ENCODE measurements at regions not wholly inside any gene's neighbourhood (a gene's known extent, or its start where the extent isn't known, plus 50 kb on each side); places are given as distances from the start of the nearest gene placed in this dataset.

DNA sequence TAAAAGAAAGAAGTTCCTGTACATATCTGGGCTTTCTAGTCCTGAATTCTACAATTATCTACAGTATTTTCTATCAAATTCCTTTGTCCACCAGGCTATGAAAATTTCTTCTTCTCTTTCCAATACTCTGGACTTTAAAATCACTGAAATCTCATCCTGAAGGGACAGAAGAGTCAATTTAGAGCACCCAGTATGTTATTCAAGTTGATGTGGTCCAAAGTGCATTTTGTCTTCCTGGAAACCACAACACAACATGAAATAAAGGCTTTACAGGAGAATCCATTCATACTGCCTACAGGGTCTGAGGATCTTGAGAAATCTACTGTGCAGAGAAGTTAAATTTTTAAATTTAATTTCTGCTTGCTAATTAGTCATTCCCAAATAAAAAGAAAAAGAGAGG is 94.9 kb upstream of the ADGRF1 start:
- H4K20me1 ChIP-seq (replicated peaks in 1 of 2; ENCODE audit: control insufficient read depth in 1 of 2, insufficient read depth in 2 of 2, low read length in 2 of 2): no peaks in the 10 kb centered on the region
- H3K27ac ChIP-seq (ENCODE audit: low read depth, low read length): no peak overlapping the region
- no peak overlapping the region for H3K4me3 ChIP-seq (ENCODE audit: extremely low read depth in 1 of 4, insufficient read depth in 2 of 4, low read depth in 3 of 4, low read length in 4 of 4)
- no peak overlapping the region for H3K9ac ChIP-seq (replicated peaks in 1 of 4; ENCODE audit: extremely low read depth in 1 of 4, low read depth in 3 of 4, low read length in 3 of 4)
- no peaks in the 10 kb centered on the region for H3K79me2 ChIP-seq (ENCODE audit: control insufficient read depth in 1 of 2, insufficient read depth in 2 of 2, low read length in 2 of 2)
- H3K18ac ChIP-seq (ENCODE audit: extremely low read depth, low read length): no peak overlapping the region
- no peak overlapping the region for H2AFZ ChIP-seq (ENCODE audit: low read length)
- no peak overlapping the region for H2BK15ac ChIP-seq (ENCODE audit: low read length)
- H3K27me3 ChIP-seq (replicated peaks in 1 of 4; ENCODE audit: control insufficient read depth in 3 of 4, extremely low read depth in 1 of 4, insufficient read depth in 3 of 4, low read length in 3 of 4): no peaks in the 10 kb centered on the region
- H3K79me1 ChIP-seq (ENCODE audit: low read depth, low read length): no peaks in the 10 kb centered on the region
- no peak overlapping the region for H2AK5ac ChIP-seq (ENCODE audit: low read depth, low read length)
- H3K4me1 ChIP-seq (replicated peaks in 1 of 4; ENCODE audit: control insufficient read depth in 3 of 4, insufficient read depth in 4 of 4, low read length in 3 of 4): peaks cover 0 to 5% (median 3%) of the 10 kb centered on the region in 4 experiments; a peak in 3 of 7 replicates
- no peak overlapping the region for H3K4ac ChIP-seq (replicated peaks; ENCODE audit: insufficient read length, low read depth, low read length)
- H3K4me2 ChIP-seq (ENCODE audit: insufficient read depth in 1 of 2, low read depth in 2 of 2, low read length in 2 of 2): no peak overlapping the region
- no peak overlapping the region for H2BK12ac ChIP-seq (ENCODE audit: low read depth, low read length)
- no peak overlapping the region for H4K91ac ChIP-seq (replicated peaks; ENCODE audit: insufficient read length, low read length)
- no peaks in the 10 kb centered on the region for H3K23me2 ChIP-seq (ENCODE audit: low read depth, low read length)
- H2BK5ac ChIP-seq (ENCODE audit: low read depth, low read length): no peak overlapping the region
- no peak overlapping the region for H3K23ac ChIP-seq (ENCODE audit: insufficient read length)
- ChIA-PET POLR2A (ENCODE audit: partially characterized antibody) (no interaction called here), CTCF (ENCODE audit: partially characterized antibody) (no interaction called here)
- H3K9me3 ChIP-seq (ENCODE audit: insufficient read depth in 2 of 2, low read depth in 1 of 2, low read length in 1 of 2): no peaks in the 10 kb centered on the region
- no peak overlapping the region for H2BK20ac ChIP-seq (ENCODE audit: low read length)
- no peak overlapping the region for H4K8ac ChIP-seq (ENCODE audit: extremely low read depth, insufficient read depth, low read length)
- H2BK120ac ChIP-seq (replicated peaks; ENCODE audit: low read depth, low read length): no peak overlapping the region
- H3K56ac ChIP-seq (replicated peaks; ENCODE audit: insufficient read length, low read depth, low read length): no peak overlapping the region
- no peak overlapping the region for H3K14ac ChIP-seq (ENCODE audit: insufficient read length)
- DNase-seq (ENCODE audit: low read depth in 1 of 2, low spot score in 2 of 2) (no peak), FAIRE-seq (no peak)
- no peak overlapping the region for H4K5ac ChIP-seq (ENCODE audit: insufficient read length, low read depth, low read length)
- H3K36me3 ChIP-seq (ENCODE audit: control insufficient read depth in 2 of 4, insufficient read depth in 4 of 4, low read length in 3 of 4): no peaks in the 10 kb centered on the region
- TF ChIP-seq JUN (IDR thresholded peaks at IDR 0.05; ENCODE audit: low read depth, low read length) (no peak), PHF8 (conservative IDR thresholded peaks at IDR 0.05; ENCODE audit: low read depth, low read length) (no peak), NANOG (IDR thresholded peaks at IDR 0.05; ENCODE audit: insufficient read depth, low read depth, low read length, poor library complexity, severe bottlenecking) (no peak), HDAC6 (IDR thresholded peaks at IDR 0.05; ENCODE audit: low read depth, low read length) (no peak)
